HG02870 (cell line): ENCODE measurements at regions not wholly inside any gene's neighbourhood (a gene's known extent, or its start where the extent isn't known, plus 50 kb on each side); places are given as distances from the start of the nearest gene placed in this dataset.
A peak's percentile ranks its signal among the peaks of the same experiment; 100 is the strongest.

Source experiments
- ATAC-seq: cut with Tn5 transposase; IDR thresholded peaks from one replicate; pipeline ENCODE4 v1.9.1; 2021; ENCODE audit warnings: mild to moderate bottlenecking, moderate library complexity; ENCODE audit not compliant: unreplicated experiment

- ATAC-seq: no peak
These were observed 378.2 kb upstream of the BTBD3 start for GRCh38 chr20:11539450-11539849.

- no peak for ATAC-seq
These were observed 377.1 kb upstream of the BTBD3 start for GRCh38 chr20:11540558-11540957.

GRCh38 chr20:11542645-11543044 is 375.0 kb upstream of the BTBD3 start:
- no peak for ATAC-seq

- ATAC-seq: peak; percentile 53
These were observed 373.5 kb upstream of the BTBD3 start for GRCh38 chr20:11544029-11544678.

GRCh38 chr20:11546939-11547338 is 370.8 kb upstream of the BTBD3 start:
- no peak for ATAC-seq

GRCh38 chr20:11549172-11550103 is 368.3 kb upstream of the BTBD3 start:
- no peak for ATAC-seq

- no peak for ATAC-seq
These were observed 366.9 kb upstream of the BTBD3 start for GRCh38 chr20:11550657-11551338.

GRCh38 chr20:11551479-11551878 is 366.2 kb upstream of the BTBD3 start:
- ATAC-seq: no peak

- ATAC-seq: no peak
These were observed 364.1 kb upstream of the BTBD3 start for GRCh38 chr20:11553603-11554002.

GRCh38 chr20:11555510-11555909 is 362.2 kb upstream of the BTBD3 start:
- no peak for ATAC-seq

GRCh38 chr20:11556410-11556809 is 361.3 kb upstream of the BTBD3 start:
- ATAC-seq: no peak

- no peak for ATAC-seq
These were observed 353.2 kb upstream of the BTBD3 start for GRCh38 chr20:11564491-11564890.

GRCh38 chr20:11569163-11569562 is 348.5 kb upstream of the BTBD3 start:
- no peak for ATAC-seq

- no peak for ATAC-seq
These were observed 344.2 kb upstream of the BTBD3 start for GRCh38 chr20:11573507-11573906.

GRCh38 chr20:11581271-11581670 is 336.4 kb upstream of the BTBD3 start:
- no peak for ATAC-seq

GRCh38 chr20:11582060-11582459 is 335.6 kb upstream of the BTBD3 start:
- no peak for ATAC-seq

- no peak for ATAC-seq
These were observed 331.8 kb upstream of the BTBD3 start for GRCh38 chr20:11585752-11586352.

GRCh38 chr20:11588875-11589274 is 328.8 kb upstream of the BTBD3 start:
- ATAC-seq: no peak

GRCh38 chr20:11591965-11592364 is 325.7 kb upstream of the BTBD3 start:
- ATAC-seq: no peak

- no peak for ATAC-seq
These were observed 313.4 kb upstream of the BTBD3 start for GRCh38 chr20:11604339-11604738.

- ATAC-seq: no peak
These were observed 310.6 kb upstream of the BTBD3 start for GRCh38 chr20:11607047-11607446.
